ENCODE measurements at regions not wholly inside any gene's neighbourhood (a gene's known extent, or its start where the extent isn't known, plus 50 kb on each side); places are given as distances from the start of the nearest gene placed in this dataset.

DNA sequence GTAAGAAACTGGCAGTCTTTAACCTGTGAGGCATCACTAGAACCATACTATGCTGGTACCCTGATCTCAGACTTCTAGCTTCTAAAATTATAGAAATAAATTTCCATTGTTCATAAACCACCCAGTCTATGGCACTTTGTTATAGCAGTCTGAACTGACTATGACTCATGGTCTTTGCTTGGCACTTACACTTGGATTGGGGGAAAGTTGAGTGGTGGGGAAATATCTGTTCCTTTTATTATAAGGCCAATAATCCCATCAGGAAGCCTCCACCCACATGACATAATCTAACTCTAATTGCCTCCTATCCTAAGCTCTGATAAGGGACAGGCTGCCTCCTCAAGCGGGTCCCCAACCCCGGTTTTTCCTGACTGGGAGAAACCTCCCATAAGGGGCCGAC is 61.4 kb upstream of the PACRGL start (continued):
- TF ChIP-seq CREB1 (CRISPR knock-in tag; IDR thresholded peaks at IDR 0.05; ENCODE audit: low read depth) (no peak), EZH2 (IDR thresholded peaks at IDR 0.05; ENCODE audit: low read depth, unreplicated experiment) (no peak), STAT1 (IDR thresholded peaks at IDR 0.05; ENCODE audit: unreplicated experiment) (no peak), NANOG (IDR thresholded peaks at IDR 0.05; ENCODE audit: borderline replicate concordance) (no peak), EZH2phosphoT487 (IDR thresholded peaks at IDR 0.05; ENCODE audit: unreplicated experiment) (no peak)
- TF ChIP-seq, protein P1, sequence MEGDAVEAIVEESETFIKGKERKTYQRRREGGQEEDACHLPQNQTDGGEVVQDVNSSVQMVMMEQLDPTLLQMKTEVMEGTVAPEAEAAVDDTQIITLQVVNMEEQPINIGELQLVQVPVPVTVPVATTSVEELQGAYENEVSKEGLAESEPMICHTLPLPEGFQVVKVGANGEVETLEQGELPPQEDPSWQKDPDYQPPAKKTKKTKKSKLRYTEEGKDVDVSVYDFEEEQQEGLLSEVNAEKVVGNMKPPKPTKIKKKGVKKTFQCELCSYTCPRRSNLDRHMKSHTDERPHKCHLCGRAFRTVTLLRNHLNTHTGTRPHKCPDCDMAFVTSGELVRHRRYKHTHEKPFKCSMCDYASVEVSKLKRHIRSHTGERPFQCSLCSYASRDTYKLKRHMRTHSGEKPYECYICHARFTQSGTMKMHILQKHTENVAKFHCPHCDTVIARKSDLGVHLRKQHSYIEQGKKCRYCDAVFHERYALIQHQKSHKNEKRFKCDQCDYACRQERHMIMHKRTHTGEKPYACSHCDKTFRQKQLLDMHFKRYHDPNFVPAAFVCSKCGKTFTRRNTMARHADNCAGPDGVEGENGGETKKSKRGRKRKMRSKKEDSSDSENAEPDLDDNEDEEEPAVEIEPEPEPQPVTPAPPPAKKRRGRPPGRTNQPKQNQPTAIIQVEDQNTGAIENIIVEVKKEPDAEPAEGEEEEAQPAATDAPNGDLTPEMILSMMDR (conservative IDR thresholded peaks at IDR 0.05; ENCODE audit: low read depth in 2 of 2) = no peak

DNA sequence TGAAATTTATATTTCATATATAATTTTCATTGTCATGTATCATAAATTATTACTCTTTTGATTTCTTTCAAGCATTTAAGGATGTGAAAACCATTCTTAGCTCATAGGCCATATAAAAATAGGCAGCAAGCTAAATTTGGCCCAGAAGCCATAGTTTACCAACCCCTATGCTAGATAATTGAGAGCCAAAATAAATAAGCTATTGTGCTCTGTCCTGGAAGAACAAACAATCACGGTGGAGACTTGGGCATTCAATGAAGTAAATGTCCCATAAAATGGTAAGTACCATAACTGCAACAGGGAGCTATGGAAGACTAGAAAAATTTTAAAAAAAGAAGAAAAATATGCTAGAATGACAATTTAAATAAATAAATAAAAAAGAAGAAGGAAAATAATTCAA is 60.9 kb upstream of the PACRGL start:
- Histone ChIP-seq H2AFZ (no peak overlapping the region), H3K4me2 (no peak overlapping the region), H3K9me2 (ENCODE audit: insufficient read depth) (no peaks in the 10 kb centered on the region; the same call in 1 of the 2 replicates), H3K36me3 (ENCODE audit: insufficient read depth) (no peaks in the 10 kb centered on the region), H3K79me2 (replicated peaks; ENCODE audit: insufficient read depth) (no peaks in the 10 kb centered on the region), H3K27me3 (ENCODE audit: insufficient read depth) (no peaks in the 10 kb centered on the region), H3K27ac (ENCODE audit: low read depth) (no peak overlapping the region), H3K4me1 (ENCODE audit: insufficient read depth) (no peaks in the 10 kb centered on the region), H4K20me1 (replicated peaks; ENCODE audit: insufficient read depth) (no peaks in the 10 kb centered on the region), H3F3A (replicated peaks; ENCODE audit: low read depth) (no peaks in the 10 kb centered on the region), H3K4me3 (no peak overlapping the region)
- H3K4me1 Mint-ChIP-seq = no peaks in the 10 kb centered on the region
- H3K4me3 Mint-ChIP-seq = no peak overlapping the region
- no peak overlapping the region for H3K27ac Mint-ChIP-seq
- peaks cover 2% of the 10 kb centered on the region for H3K27me3 Mint-ChIP-seq (ENCODE audit: insufficient read depth, low read depth, poor library complexity)
- ATAC-seq = no peak
- peaks cover 8% of the 10 kb centered on the region; the same call in 2 of the 3 replicates for H3K9me3 Mint-ChIP-seq
- H3K36me3 Mint-ChIP-seq (ENCODE audit: low read depth) = peaks cover 21% of the 10 kb centered on the region
- DNase-seq (ENCODE audit: low spot score) = no peak
- TF ChIP-seq ZNF114 (CRISPR knock-in tag; IDR thresholded peaks at IDR 0.05) (no peak), POLR2AphosphoS5 (IDR thresholded peaks at IDR 0.05; ENCODE audit: low read depth) (no peak), NANOG (IDR thresholded peaks at IDR 0.05; ENCODE audit: borderline replicate concordance) (no peak), ZNF331 (CRISPR knock-in tag; IDR thresholded peaks at IDR 0.05; ENCODE audit: low read depth) (no peak), STAT1 (IDR thresholded peaks at IDR 0.05; ENCODE audit: unreplicated experiment) (no peak), CREB1 (CRISPR knock-in tag; IDR thresholded peaks at IDR 0.05; ENCODE audit: low read depth) (no peak), EZH2 (IDR thresholded peaks at IDR 0.05; ENCODE audit: low read depth, unreplicated experiment) (no peak), EZH2phosphoT487 (IDR thresholded peaks at IDR 0.05; ENCODE audit: unreplicated experiment) (no peak), JUNB (IDR thresholded peaks at IDR 0.05; ENCODE audit: unreplicated experiment) (no peak)
- TF ChIP-seq, protein P2, sequence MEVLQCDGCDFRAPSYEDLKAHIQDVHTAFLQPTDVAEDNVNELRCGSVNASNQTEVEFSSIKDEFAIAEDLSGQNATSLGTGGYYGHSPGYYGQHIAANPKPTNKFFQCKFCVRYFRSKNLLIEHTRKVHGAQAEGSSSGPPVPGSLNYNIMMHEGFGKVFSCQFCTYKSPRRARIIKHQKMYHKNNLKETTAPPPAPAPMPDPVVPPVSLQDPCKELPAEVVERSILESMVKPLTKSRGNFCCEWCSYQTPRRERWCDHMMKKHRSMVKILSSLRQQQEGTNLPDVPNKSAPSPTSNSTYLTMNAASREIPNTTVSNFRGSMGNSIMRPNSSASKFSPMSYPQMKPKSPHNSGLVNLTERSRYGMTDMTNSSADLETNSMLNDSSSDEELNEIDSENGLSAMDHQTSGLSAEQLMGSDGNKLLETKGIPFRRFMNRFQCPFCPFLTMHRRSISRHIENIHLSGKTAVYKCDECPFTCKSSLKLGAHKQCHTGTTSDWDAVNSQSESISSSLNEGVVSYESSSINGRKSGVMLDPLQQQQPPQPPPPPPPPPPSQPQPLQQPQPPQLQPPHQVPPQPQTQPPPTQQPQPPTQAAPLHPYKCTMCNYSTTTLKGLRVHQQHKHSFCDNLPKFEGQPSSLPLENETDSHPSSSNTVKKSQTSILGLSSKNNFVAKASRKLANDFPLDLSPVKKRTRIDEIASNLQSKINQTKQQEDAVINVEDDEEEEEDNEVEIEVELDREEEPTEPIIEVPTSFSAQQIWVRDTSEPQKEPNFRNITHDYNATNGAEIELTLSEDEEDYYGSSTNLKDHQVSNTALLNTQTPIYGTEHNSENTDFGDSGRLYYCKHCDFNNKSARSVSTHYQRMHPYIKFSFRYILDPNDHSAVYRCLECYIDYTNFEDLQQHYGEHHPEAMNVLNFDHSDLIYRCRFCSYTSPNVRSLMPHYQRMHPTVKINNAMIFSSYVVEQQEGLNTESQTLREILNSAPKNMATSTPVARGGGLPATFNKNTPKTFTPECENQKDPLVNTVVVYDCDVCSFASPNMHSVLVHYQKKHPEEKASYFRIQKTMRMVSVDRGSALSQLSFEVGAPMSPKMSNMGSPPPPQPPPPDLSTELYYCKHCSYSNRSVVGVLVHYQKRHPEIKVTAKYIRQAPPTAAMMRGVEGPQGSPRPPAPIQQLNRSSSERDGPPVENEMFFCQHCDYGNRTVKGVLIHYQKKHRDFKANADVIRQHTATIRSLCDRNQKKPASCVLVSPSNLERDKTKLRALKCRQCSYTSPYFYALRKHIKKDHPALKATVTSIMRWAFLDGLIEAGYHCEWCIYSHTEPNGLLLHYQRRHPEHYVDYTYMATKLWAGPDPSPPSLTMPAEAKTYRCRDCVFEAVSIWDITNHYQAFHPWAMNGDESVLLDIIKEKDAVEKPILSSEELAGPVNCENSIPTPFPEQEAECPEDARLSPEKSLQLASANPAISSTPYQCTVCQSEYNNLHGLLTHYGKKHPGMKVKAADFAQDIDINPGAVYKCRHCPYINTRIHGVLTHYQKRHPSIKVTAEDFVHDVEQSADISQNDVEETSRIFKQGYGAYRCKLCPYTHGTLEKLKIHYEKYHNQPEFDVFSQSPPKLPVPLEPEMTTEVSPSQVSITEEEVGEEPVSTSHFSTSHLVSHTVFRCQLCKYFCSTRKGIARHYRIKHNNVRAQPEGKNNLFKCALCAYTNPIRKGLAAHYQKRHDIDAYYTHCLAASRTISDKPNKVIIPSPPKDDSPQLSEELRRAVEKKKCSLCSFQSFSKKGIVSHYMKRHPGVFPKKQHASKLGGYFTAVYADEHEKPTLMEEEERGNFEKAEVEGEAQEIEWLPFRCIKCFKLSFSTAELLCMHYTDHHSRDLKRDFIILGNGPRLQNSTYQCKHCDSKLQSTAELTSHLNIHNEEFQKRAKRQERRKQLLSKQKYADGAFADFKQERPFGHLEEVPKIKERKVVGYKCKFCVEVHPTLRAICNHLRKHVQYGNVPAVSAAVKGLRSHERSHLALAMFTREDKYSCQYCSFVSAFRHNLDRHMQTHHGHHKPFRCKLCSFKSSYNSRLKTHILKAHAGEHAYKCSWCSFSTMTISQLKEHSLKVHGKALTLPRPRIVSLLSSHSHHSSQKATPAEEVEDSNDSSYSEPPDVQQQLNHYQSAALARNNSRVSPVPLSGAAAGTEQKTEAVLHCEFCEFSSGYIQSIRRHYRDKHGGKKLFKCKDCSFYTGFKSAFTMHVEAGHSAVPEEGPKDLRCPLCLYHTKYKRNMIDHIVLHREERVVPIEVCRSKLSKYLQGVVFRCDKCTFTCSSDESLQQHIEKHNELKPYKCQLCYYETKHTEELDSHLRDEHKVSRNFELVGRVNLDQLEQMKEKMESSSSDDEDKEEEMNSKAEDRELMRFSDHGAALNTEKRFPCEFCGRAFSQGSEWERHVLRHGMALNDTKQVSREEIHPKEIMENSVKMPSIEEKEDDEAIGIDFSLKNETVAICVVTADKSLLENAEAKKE (CRISPR knock-in tag; IDR thresholded peaks at IDR 0.05) = no peak
- TF ChIP-seq, protein P1 (conservative IDR thresholded peaks at IDR 0.05; ENCODE audit: low read depth in 2 of 2) = no peak
- TF ChIP-seq, protein P3, sequence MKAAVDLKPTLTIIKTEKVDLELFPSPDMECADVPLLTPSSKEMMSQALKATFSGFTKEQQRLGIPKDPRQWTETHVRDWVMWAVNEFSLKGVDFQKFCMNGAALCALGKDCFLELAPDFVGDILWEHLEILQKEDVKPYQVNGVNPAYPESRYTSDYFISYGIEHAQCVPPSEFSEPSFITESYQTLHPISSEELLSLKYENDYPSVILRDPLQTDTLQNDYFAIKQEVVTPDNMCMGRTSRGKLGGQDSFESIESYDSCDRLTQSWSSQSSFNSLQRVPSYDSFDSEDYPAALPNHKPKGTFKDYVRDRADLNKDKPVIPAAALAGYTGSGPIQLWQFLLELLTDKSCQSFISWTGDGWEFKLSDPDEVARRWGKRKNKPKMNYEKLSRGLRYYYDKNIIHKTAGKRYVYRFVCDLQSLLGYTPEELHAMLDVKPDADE (IDR thresholded peaks at IDR 0.05) = no peak

Data from GM23338 (cell line).